ENCODE measurements at regions not wholly inside any gene's neighbourhood (a gene's known extent, or its start where the extent isn't known, plus 50 kb on each side); places are given as distances from the start of the nearest gene placed in this dataset.

- H3K4me3 ChIP-seq (replicated peaks; ENCODE audit: low read depth, low read length): no peak overlapping the region
- DNase-seq (ENCODE audit: low read depth): no peak
- no peak for TF ChIP-seq CTCF (IDR thresholded peaks at IDR 0.05; ENCODE audit: low read length, missing control alignments)
Measured at GRCh38 chr7:119684763-119685162, 588.2 kb upstream of the KCND2 start.

GRCh38 chr7:119685906-119686305 lies 587.1 kb upstream of the KCND2 start:
- TF ChIP-seq CTCF (IDR thresholded peaks at IDR 0.05; ENCODE audit: low read length, missing control alignments): no peak
- no peak for DNase-seq (ENCODE audit: low read depth)
- H3K4me3 ChIP-seq (replicated peaks; ENCODE audit: low read depth, low read length): no peak overlapping the region

- no peak for TF ChIP-seq CTCF (IDR thresholded peaks at IDR 0.05; ENCODE audit: low read length, missing control alignments)
- no peak for DNase-seq (ENCODE audit: low read depth)
- no peak overlapping the region for H3K4me3 ChIP-seq (replicated peaks; ENCODE audit: low read depth, low read length)
Measured at GRCh38 chr7:119688831-119689230, 584.1 kb upstream of the KCND2 start.

- DNase-seq (ENCODE audit: low read depth): no peak
- H3K4me3 ChIP-seq (replicated peaks; ENCODE audit: low read depth, low read length): no peak overlapping the region
- TF ChIP-seq CTCF (IDR thresholded peaks at IDR 0.05; ENCODE audit: low read length, missing control alignments): no peak
Measured at GRCh38 chr7:119692541-119692940, 580.4 kb upstream of the KCND2 start.

GRCh38 chr7:119694506-119694905 lies 578.5 kb upstream of the KCND2 start:
- TF ChIP-seq CTCF (IDR thresholded peaks at IDR 0.05; ENCODE audit: low read length, missing control alignments): no peak
- H3K4me3 ChIP-seq (replicated peaks; ENCODE audit: low read depth, low read length): no peak overlapping the region
- no peak for DNase-seq (ENCODE audit: low read depth)

GRCh38 chr7:119696336-119696735 lies 576.6 kb upstream of the KCND2 start:
- no peak for TF ChIP-seq CTCF (IDR thresholded peaks at IDR 0.05; ENCODE audit: low read length, missing control alignments)

GRCh38 chr7:119703895-119704294 lies 569.1 kb upstream of the KCND2 start:
- no peak overlapping the region for H3K4me3 ChIP-seq (replicated peaks; ENCODE audit: low read depth, low read length)
- TF ChIP-seq CTCF (IDR thresholded peaks at IDR 0.05; ENCODE audit: low read length, missing control alignments): no peak
- no peak for DNase-seq (ENCODE audit: low read depth)

More at GRCh38 chr7:119696336-119696735, 576.6 kb upstream of the KCND2 start:
- no peak overlapping the region for H3K4me3 ChIP-seq (replicated peaks; ENCODE audit: low read depth, low read length)
- DNase-seq (ENCODE audit: low read depth): no peak
